ENCODE measurements at regions not wholly inside any gene's neighbourhood (a gene's known extent, or its start where the extent isn't known, plus 50 kb on each side); places are given as distances from the start of the nearest gene placed in this dataset.

GRCh38 chr15:96733721-96734120 is 403.2 kb downstream of the NR2F2 start:
- BruUV-seq (replicated peaks) = no TSS peak
- Histone ChIP-seq H3K4me3 (replicated peaks in 1 of 3; ENCODE audit: insufficient read depth in 1 of 3, low read depth in 1 of 3, low read length in 3 of 3) (no peak overlapping the region), H3K9ac (replicated peaks; ENCODE audit: extremely low read depth, insufficient read depth, low read length) (no peak overlapping the region), H3K36me3 (ENCODE audit: control insufficient read depth in 2 of 2, extremely low read depth in 1 of 2, insufficient read depth in 2 of 2, low read length in 2 of 2) (no peaks in the 10 kb centered on the region), H3K79me2 (ENCODE audit: control insufficient read depth, insufficient read depth, low read length) (no peaks in the 10 kb centered on the region), H2AFZ (ENCODE audit: low read depth, low read length) (no peak overlapping the region), H3K4me2 (ENCODE audit: insufficient read depth, low read length) (no peak overlapping the region), H3K27ac (ENCODE audit: insufficient read depth, low read depth, low read length) (no peak overlapping the region), H4K20me1 (replicated peaks; ENCODE audit: control insufficient read depth, extremely low read depth, insufficient read depth, low read length) (no peaks in the 10 kb centered on the region), H3K9me3 (replicated peaks; ENCODE audit: control insufficient read depth, insufficient read depth, low read length) (no peaks in the 10 kb centered on the region), H3K9me1 (replicated peaks; ENCODE audit: control insufficient read depth, extremely low read depth, insufficient read depth, low read length) (no peaks in the 10 kb centered on the region), H3K27me3 (ENCODE audit: control insufficient read depth in 2 of 2, insufficient read depth in 2 of 2, low read length in 2 of 2) (no peaks in the 10 kb centered on the region), H3K4me1 (ENCODE audit: control insufficient read depth, extremely low read depth, insufficient read depth, low read length) (no peaks in the 10 kb centered on the region)
- FAIRE-seq = no peak
- intact Hi-C loops (cut with micrococcal nuclease) = no loop called here
- CTCF ChIA-PET = interaction anchor here (1.6 kb wide), 1 partner anchor 14 kb away, joined by 3 read pairs; no protein-coding TSS in a partner anchor
- DNase-seq (ENCODE audit: low read depth, low spot score) = no peak
- dilution Hi-C loops (cut with MboI; ENCODE audit: extremely low pct_ligation_motif_present, low sequenced_read_pairs) = no loop called here
- TF ChIP-seq MAX (IDR thresholded peaks at IDR 0.05; ENCODE audit: insufficient read depth, insufficient read length) = no peak
- no peak for TF ChIP-seq JUN (IDR thresholded peaks at IDR 0.05; ENCODE audit: borderline replicate concordance, insufficient read depth, insufficient read length, low read depth)
- TF ChIP-seq FOS (IDR thresholded peaks at IDR 0.05; ENCODE audit: borderline replicate concordance, insufficient read depth, low read length) = no peak
- no peak for TF ChIP-seq CTCF (IDR thresholded peaks at IDR 0.05; ENCODE audit: extremely low read depth in 1 of 2, insufficient read depth in 1 of 2, low read depth in 1 of 2, low read length in 2 of 2)
- TF ChIP-seq MYC (IDR thresholded peaks at IDR 0.05; ENCODE audit: low read depth, low read length) = no peak
- POLR2A ChIA-PET = no interaction called here

- Histone ChIP-seq H3K9me1 (replicated peaks; ENCODE audit: control insufficient read depth, extremely low read depth, insufficient read depth, low read length) (no peaks in the 10 kb centered on the region), H3K4me2 (ENCODE audit: insufficient read depth, low read length) (no peak overlapping the region), H3K9me3 (replicated peaks; ENCODE audit: control insufficient read depth, insufficient read depth, low read length) (no peaks in the 10 kb centered on the region), H3K4me3 (replicated peaks in 1 of 3; ENCODE audit: insufficient read depth in 1 of 3, low read depth in 1 of 3, low read length in 3 of 3) (no peak overlapping the region), H3K27me3 (ENCODE audit: control insufficient read depth in 2 of 2, insufficient read depth in 2 of 2, low read length in 2 of 2) (no peaks in the 10 kb centered on the region), H2AFZ (ENCODE audit: low read depth, low read length) (no peak overlapping the region), H4K20me1 (replicated peaks; ENCODE audit: control insufficient read depth, extremely low read depth, insufficient read depth, low read length) (no peaks in the 10 kb centered on the region), H3K27ac (ENCODE audit: insufficient read depth, low read depth, low read length) (no peak overlapping the region), H3K36me3 (ENCODE audit: control insufficient read depth in 2 of 2, extremely low read depth in 1 of 2, insufficient read depth in 2 of 2, low read length in 2 of 2) (no peaks in the 10 kb centered on the region), H3K9ac (replicated peaks; ENCODE audit: extremely low read depth, insufficient read depth, low read length) (no peak overlapping the region), H3K79me2 (ENCODE audit: control insufficient read depth, insufficient read depth, low read length) (no peaks in the 10 kb centered on the region), H3K4me1 (ENCODE audit: control insufficient read depth, extremely low read depth, insufficient read depth, low read length) (no peaks in the 10 kb centered on the region)
- intact Hi-C loops (cut with micrococcal nuclease) (no loop called here), dilution Hi-C loops (cut with MboI; ENCODE audit: extremely low pct_ligation_motif_present, low sequenced_read_pairs) (no loop called here)
- DNase-seq (ENCODE audit: low read depth, low spot score) (no peak), FAIRE-seq (no peak)
- no TSS peak for BruUV-seq (replicated peaks)
- ChIA-PET CTCF (no interaction called here), POLR2A (no interaction called here)
- TF ChIP-seq POLR2A (IDR thresholded peaks at IDR 0.05; ENCODE audit: low read depth, low read length) (no peak), JUN (IDR thresholded peaks at IDR 0.05; ENCODE audit: borderline replicate concordance, insufficient read depth, insufficient read length, low read depth) (no peak), EZH2 (IDR thresholded peaks at IDR 0.05; ENCODE audit: borderline replicate concordance, low read depth, low read length, severe bottlenecking) (no peak), GATA2 (IDR thresholded peaks at IDR 0.05; ENCODE audit: insufficient read depth, insufficient read length, low read depth, low read length) (no peak), CTCF (IDR thresholded peaks at IDR 0.05; ENCODE audit: extremely low read depth in 1 of 2, insufficient read depth in 1 of 2, low read depth in 1 of 2, low read length in 2 of 2) (no peak), MAX (IDR thresholded peaks at IDR 0.05; ENCODE audit: insufficient read depth, insufficient read length) (no peak), FOS (IDR thresholded peaks at IDR 0.05; ENCODE audit: borderline replicate concordance, insufficient read depth, low read length) (no peak), POLR2AphosphoS5 (IDR thresholded peaks at IDR 0.05; ENCODE audit: insufficient read depth, low read depth, low read length) (no peak)
Observed at GRCh38 chr15:96735632-96736240, 405.2 kb downstream of the NR2F2 start.

All from endothelial cell of umbilical vein (primary cell).